ENCODE measurements at regions not wholly inside any gene's neighbourhood (a gene's known extent, or its start where the extent isn't known, plus 50 kb on each side); places are given as distances from the start of the nearest gene placed in this dataset.

DNA sequence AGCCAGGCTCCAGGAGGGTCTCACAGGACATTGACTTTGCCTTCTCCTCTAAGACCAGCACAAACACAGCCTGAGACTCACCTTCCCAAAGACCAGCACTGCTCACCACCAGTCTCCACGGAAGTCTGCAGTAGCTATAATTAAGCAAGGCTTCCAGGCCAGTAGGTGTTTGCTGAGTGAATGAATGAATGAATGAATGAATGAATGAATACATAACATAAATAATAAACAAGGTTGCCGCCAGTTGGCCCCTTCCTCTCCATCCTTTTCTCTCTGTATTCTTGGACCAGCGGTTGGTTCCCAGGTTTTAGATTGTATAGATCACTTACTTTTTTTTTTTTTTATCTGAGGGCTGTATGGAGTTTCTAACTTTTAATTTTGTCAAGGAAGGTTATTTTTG lies 222.4 kb upstream of the ID2 start:
- Histone ChIP-seq H3K9me3 (no peaks in the 10 kb centered on the region; the same call in 1 of the 2 replicates), H3K4me1 (no peaks in the 10 kb centered on the region), H3K27me3 (ENCODE audit: low read depth) (no peaks in the 10 kb centered on the region), H3K4me3 (no peak overlapping the region), H3K36me3 (replicated peaks) (no peaks in the 10 kb centered on the region)
- DNase-seq (ENCODE audit: low spot score in 2 of 2): no peak
- in situ Hi-C loops (cut with MboI; ENCODE audit: low sequenced_read_pairs): no loop called here

DNA sequence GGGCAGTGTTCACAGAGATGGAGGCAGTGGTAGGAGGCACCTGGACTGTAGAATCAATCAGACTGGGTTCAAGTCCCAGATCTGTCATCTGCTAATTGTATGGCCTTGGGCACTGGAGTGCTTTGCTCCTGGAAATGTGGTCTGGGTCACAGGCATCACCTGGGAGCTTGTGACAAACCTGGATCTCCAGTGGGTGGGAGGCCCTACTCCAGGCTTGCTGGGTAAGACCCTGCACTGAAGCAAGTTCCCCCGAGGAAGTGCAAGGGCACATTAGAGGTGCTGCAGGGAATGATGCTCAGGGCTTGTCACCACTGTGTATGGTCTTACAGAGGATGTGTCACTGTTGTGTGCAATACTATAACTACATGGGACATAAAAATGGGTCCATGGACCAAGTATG lies 220.5 kb upstream of the ID2 start:
- no peak overlapping the region for H3K4me3 ChIP-seq
- in situ Hi-C loops (cut with MboI; ENCODE audit: low sequenced_read_pairs): no loop called here

DNA sequence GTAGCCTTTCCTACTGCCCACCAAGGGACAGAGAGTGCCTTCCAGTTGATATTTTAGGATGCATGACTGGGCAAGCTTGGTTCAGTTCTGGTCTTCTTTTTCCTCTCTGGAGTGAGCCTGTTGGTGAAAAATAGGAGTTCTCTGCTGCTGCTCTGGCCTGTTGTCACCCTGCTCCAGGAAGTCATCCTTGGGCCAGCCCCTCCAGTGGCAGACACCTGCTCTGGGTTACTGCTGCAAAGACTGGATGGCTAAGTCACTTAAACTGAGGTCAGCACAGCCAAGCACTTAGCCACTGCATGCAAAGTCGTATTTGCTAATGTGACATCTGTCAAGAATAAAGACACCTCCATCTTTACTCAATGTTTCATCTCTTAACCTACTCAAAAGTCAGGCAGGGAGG lies 219.6 kb upstream of the ID2 start:
- no peak for DNase-seq (ENCODE audit: low spot score in 2 of 2)
- H3K9me3 ChIP-seq: no peaks in the 10 kb centered on the region; the same call in 1 of the 2 replicates
- no peaks in the 10 kb centered on the region for H3K36me3 ChIP-seq (replicated peaks)
- no peak overlapping the region for H3K4me3 ChIP-seq
- no peaks in the 10 kb centered on the region for H3K27me3 ChIP-seq (ENCODE audit: low read depth)
- in situ Hi-C loops (cut with MboI; ENCODE audit: low sequenced_read_pairs): no loop called here
- H3K4me1 ChIP-seq: no peaks in the 10 kb centered on the region

More for the DNA sequence above, 220.5 kb upstream of the ID2 start:
- Histone ChIP-seq H3K4me1 (no peaks in the 10 kb centered on the region), H3K27me3 (ENCODE audit: low read depth) (no peaks in the 10 kb centered on the region), H3K9me3 (no peaks in the 10 kb centered on the region; the same call in 1 of the 2 replicates), H3K36me3 (replicated peaks) (no peaks in the 10 kb centered on the region)
- no peak for DNase-seq (ENCODE audit: low spot score in 2 of 2)

DNA sequence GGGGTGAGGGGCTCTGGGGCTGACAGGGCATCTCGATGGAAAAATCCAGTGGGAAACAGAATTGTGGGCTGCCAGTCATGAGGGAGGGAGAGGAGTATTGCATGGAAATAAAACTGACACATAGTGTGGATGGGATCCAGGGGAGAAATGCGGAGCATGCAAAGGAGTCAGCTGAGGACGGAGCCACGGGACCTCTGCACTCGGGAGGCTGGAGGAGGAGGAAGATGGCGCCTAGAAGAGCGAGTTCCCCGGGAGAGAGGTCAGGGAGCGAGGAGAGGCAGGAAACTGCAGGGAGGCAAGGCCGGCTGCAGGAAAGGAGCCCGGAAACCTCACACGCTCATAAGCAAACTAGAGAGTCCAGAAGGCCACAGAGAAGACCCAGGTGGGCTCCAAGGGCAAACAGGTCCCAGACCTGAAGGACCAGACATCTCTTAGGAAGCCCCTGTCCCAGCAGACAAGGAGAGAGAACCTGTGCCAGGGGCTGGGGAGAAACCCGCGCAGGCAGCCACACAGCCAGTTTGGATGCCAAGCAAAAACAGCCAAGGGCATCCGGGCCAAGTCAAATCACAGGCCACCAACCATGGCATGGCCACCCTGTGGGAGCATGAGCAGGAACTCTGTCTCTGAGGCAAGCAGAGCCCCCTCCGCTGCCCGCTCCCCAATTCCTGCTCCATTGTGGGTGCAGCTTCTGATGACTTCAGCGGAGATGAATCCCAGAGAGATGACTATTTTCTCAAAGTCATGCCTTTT lies 218.8 kb upstream of the ID2 start:
- Histone ChIP-seq H3K4me3 (no peak overlapping the region), H3K27me3 (ENCODE audit: low read depth) (no peaks in the 10 kb centered on the region), H3K36me3 (replicated peaks) (no peaks in the 10 kb centered on the region), H3K9me3 (no peaks in the 10 kb centered on the region; the same call in 1 of the 2 replicates), H3K4me1 (no peaks in the 10 kb centered on the region)
- in situ Hi-C loops (cut with MboI; ENCODE audit: low sequenced_read_pairs): no loop called here
- no peak for DNase-seq (ENCODE audit: low spot score in 2 of 2)

DNA sequence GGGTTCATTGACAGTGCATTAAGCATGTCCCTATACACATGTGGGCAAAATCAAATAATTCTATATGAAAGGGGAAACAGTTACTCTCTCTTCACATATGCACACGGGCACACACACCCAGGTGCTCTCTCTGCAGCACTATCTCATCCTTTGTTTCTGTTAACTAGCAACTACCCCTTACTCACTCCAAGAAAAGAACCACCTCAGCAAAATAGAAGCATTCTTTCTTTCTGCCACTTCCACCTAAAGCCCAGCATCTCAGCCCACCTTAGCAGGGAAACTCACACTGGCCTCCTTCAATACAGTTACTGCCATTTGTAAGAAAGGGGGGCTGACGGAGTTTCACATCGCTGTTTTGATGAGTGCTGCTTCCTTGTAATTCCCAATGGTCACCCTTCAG lies 216.3 kb upstream of the ID2 start:
- H3K4me1 ChIP-seq: no peaks in the 10 kb centered on the region
- H3K4me3 ChIP-seq: no peak overlapping the region
- no peaks in the 10 kb centered on the region for H3K36me3 ChIP-seq (replicated peaks)
- H3K27me3 ChIP-seq (ENCODE audit: low read depth): no peaks in the 10 kb centered on the region
- DNase-seq (ENCODE audit: low spot score in 2 of 2): no peak
- no peaks in the 10 kb centered on the region for H3K9me3 ChIP-seq
- in situ Hi-C loops (cut with MboI; ENCODE audit: low sequenced_read_pairs): no loop called here

DNA sequence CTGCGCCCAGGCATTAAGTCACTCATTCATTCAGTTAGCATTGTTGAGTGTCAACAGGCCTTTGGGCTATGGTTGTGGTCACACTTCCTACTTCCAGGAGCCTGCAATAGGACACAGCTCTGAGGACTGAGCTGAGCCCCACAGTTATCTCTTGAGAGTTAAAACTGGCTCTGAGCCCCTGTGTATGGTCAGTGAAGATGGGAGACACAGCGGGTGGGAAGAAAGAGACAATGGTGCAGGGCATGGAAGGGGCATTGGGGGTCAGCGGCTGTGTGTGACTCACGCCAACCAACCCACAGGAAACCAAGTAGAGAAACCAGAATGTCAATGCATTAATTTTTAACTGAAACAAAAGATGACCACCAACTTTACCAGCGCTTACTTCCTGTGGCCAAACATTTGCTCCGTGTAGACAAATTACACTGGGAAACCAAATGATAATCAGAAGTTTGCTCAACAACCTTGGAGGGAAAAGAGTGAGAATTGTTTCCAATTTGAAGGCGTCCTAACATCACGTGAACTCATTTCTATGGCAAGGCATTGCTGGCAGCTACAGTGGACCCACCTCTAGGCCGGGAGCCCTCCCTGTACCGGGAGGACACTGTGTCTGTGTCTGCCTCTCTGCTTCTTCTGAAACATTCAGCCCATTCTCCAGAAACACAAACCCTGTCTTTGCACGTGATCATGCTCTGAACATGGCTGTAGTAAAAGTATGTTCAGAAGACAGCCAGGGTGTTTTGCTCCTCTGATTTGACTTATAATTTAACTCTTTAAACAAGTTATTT lies 212.0 kb upstream of the ID2 start:
- Histone ChIP-seq H3K27me3 (ENCODE audit: low read depth) (no peaks in the 10 kb centered on the region), H3K9me3 (no peaks in the 10 kb centered on the region), H3K4me1 (no peaks in the 10 kb centered on the region), H3K36me3 (replicated peaks) (no peaks in the 10 kb centered on the region), H3K4me3 (no peak overlapping the region)
- no peak for DNase-seq (ENCODE audit: low spot score in 2 of 2)
- in situ Hi-C loops (cut with MboI; ENCODE audit: low sequenced_read_pairs): no loop called here

DNA sequence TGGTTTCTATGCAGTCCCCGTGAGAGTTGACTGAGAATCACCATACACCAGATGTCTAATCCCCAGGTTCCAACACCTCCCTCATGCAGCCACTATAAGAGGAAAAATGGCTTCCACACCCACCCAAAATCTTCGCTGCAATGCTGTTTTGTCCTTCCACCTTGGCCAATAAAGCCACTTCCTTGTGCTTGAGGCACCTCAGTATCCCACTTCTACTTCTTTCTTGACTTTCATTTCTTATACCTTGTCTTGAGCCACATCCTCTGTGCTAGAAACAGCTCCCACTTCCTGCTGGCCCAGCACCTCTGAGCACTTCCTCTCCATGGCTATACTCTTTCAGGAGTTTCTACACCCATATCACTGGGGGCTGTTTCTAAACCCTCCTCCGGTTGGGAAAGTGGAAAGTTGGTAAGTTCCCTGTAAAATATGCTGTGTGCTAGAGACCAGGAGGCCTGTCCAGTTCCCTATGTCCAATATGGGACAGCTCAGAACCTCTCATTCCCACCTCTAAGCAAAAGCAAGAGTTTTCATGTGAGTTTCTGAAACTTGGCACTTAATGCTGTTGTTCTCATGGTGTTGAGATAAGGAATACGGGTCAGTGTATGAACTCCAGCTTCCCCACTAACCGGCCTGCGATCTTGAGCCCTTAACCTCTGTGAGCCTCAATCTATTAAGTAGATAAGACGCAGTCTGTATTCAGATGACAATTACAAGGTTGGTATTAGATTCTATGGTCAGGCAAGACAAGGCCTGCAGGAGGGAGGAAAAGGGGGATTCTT lies 209.1 kb upstream of the ID2 start:
- Histone ChIP-seq H3K27me3 (ENCODE audit: low read depth) (no peaks in the 10 kb centered on the region), H3K36me3 (replicated peaks) (no peaks in the 10 kb centered on the region), H3K9me3 (no peaks in the 10 kb centered on the region), H3K4me3 (no peak overlapping the region), H3K4me1 (no peaks in the 10 kb centered on the region)
- in situ Hi-C loops (cut with MboI; ENCODE audit: low sequenced_read_pairs): no loop called here
- DNase-seq (ENCODE audit: low spot score in 2 of 2): no peak

DNA sequence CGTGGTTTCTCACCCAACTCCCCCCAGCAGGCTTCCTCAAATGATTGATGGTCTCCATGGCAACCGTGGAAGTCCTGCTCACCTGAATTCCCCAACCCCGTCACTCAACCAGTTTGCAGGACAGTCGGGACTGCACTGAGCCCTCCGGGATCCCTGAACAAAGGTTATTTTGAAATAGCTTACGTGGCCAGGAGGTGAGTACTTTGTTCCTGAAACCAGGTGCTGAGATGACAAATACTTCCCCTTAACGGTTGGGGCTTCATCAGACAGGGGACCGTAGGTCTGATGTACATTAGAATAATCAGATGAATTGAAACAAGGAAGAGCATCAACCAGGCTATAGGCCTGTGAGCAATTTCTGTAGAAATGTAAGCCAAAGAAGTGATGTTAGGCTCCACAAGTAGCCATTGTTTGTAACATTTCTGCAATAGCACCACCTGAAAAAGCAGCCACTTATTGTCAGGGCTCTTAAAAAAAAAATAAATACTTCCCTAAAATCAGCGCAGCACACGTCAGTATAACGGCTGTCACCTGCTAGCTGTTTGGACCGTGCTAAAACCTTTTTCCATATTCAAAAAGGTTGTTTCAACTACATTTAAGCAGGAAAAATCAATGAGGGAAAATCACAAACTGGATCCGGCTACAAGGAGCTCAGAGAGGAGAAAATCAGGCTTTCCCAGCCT lies 206.4 kb upstream of the ID2 start:
- no peak overlapping the region for H3K4me3 ChIP-seq
- no peaks in the 10 kb centered on the region for H3K27me3 ChIP-seq (ENCODE audit: low read depth)
- no peaks in the 10 kb centered on the region for H3K4me1 ChIP-seq
- no peaks in the 10 kb centered on the region for H3K9me3 ChIP-seq
- in situ Hi-C loops (cut with MboI; ENCODE audit: low sequenced_read_pairs): no loop called here
- DNase-seq (ENCODE audit: low spot score in 2 of 2): no peak
- H3K36me3 ChIP-seq (replicated peaks): no peaks in the 10 kb centered on the region

DNA sequence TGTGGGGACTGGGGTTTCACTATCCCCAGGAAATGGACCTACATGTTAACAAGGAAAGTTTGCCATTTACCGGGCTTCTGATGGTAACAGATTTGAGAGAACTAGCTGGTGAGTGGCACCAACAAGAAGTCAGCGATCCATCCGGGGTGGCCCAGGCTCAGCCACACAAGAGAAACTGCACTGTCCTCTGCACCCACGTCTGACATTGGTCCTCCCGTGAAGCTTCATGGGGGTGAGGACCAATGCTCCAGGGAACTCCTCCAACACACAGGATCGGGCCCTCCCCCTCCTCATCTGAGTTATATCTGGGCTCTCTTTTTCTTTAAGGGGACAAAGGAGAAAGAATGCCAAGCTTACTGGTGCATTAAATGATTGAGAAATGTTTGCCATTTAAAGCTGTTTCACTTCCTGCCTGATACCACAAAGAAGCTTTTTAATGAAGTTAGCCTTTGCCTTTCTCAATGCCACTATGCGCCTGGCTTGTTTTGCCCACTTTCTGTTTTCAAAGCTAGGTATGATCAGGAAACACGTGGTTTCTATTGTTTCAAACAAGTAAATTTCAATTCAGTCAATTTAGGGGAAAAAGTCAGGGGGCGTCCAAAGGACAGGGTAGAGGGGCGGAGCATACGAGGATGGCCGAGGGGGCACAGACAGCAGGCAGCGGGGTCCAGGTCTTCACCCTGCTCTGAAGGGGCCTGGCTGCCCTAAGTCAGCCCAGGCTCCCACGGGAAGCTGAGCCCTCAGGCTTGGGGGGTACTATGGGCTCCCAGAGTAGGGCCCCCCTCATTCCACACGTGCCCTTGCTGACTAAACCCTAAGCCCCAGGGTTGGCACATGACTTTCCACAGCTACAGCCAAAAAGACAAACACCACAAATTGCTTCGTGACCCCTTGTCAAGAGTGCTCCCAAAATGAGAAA lies 204.0 kb upstream of the ID2 start:
- Histone ChIP-seq H3K36me3 (replicated peaks) (no peaks in the 10 kb centered on the region), H3K27me3 (ENCODE audit: low read depth) (no peaks in the 10 kb centered on the region), H3K9me3 (no peaks in the 10 kb centered on the region), H3K4me1 (no peaks in the 10 kb centered on the region), H3K4me3 (no peak overlapping the region)
- no peak for DNase-seq (ENCODE audit: low spot score in 2 of 2)
- in situ Hi-C loops (cut with MboI; ENCODE audit: low sequenced_read_pairs): no loop called here

DNA sequence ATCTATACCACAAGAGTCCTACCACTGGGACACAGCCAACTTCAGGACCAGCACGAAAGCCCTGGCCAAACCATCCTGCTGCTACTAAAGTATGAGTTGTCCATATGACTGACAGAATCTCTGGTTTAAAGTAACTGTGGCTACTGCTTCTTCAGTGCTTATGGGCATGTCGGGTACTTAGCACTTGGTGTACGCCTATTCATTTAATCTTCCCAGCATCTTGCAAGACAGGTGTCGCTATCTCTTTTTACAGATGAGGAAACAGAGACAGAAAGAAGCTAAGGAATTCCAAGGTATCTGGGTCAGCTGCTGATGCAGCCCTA lies 203.4 kb upstream of the ID2 start:
- in situ Hi-C loops (cut with MboI; ENCODE audit: low sequenced_read_pairs): no loop called here
- H3K4me1 ChIP-seq: no peaks in the 10 kb centered on the region

DNA sequence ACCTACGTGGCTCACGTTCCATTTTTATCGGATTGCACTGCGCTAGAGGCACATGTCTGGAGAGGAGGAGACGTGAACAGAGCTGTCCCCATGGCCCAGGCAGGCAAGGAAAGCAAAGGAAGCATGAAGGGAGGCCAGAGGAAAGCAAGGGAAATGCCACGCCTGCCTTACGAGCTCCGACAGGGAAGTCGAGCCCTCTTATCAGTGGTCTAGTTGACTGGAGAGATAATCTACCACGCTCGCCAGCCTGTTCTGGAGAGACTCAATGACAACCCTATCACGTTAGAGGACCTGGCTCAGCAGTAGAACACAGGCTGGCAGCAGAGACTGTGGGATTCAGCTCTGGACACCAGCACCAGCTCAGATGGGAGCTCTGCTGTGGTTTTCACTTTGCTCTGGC lies 202.6 kb upstream of the ID2 start:
- H3K4me1 ChIP-seq: no peaks in the 10 kb centered on the region

More for the DNA sequence above, 203.4 kb upstream of the ID2 start:
- no peaks in the 10 kb centered on the region for H3K27me3 ChIP-seq (ENCODE audit: low read depth)
- H3K36me3 ChIP-seq (replicated peaks): no peaks in the 10 kb centered on the region
- H3K9me3 ChIP-seq: no peaks in the 10 kb centered on the region
- H3K4me3 ChIP-seq: no peak overlapping the region
- no peak for DNase-seq (ENCODE audit: low spot score in 2 of 2)

DNA sequence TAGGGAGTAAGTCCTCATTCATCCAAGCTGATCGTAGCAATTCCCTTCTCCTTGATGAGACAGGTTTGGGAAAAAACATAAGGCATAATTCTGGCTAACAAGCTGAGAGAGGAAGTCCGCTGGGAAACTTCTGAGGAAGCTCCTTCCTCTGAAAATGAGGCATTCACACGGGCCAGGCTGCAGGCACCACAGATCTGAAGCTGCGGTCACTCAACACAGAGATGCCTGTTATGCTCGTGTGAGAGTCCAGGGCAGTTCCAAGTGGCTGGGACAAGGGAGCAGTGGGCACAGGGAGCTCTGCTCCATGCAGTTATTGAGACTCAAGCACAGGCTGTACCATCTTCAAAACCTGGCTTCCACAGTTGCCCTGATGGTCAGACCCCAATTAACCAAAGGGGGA lies 200.9 kb upstream of the ID2 start:
- no peaks in the 10 kb centered on the region for H3K9me3 ChIP-seq
- H3K36me3 ChIP-seq (replicated peaks): no peaks in the 10 kb centered on the region
- in situ Hi-C loops (cut with MboI; ENCODE audit: low sequenced_read_pairs): no loop called here
- no peak for DNase-seq (ENCODE audit: low spot score in 2 of 2)
- no peak overlapping the region for H3K4me3 ChIP-seq
- H3K27me3 ChIP-seq (ENCODE audit: low read depth): no peaks in the 10 kb centered on the region
- H3K4me1 ChIP-seq: no peaks in the 10 kb centered on the region

More for the DNA sequence above, 202.6 kb upstream of the ID2 start:
- in situ Hi-C loops (cut with MboI; ENCODE audit: low sequenced_read_pairs): no loop called here
- H3K36me3 ChIP-seq (replicated peaks): no peaks in the 10 kb centered on the region
- H3K27me3 ChIP-seq (ENCODE audit: low read depth): no peaks in the 10 kb centered on the region
- no peak for DNase-seq (ENCODE audit: low spot score in 2 of 2)
- no peaks in the 10 kb centered on the region for H3K9me3 ChIP-seq
- H3K4me3 ChIP-seq: no peak overlapping the region

All from HAP-1 (cell line).